ENCODE measurements at regions not wholly inside any gene's neighbourhood (a gene's known extent, or its start where the extent isn't known, plus 50 kb on each side); places are given as distances from the start of the nearest gene placed in this dataset.

DNA sequence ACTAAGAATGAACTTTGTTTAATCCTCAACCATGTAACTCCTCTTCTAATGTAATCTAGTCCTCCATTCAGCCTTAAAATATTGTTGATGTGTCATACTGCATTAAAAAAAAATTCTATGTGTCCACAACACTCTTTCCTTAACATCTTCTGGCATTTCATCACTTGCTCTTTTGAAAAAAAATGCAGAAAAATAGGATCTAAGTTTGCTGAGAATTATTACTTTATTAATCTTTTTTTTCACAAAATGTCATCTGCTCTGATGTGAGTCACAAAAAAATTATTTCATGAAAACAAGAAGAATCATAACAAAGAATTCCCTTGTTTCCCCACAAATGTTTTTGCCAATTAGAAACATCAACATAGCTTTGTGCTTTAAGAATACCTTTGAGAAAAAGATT, 410.1 kb upstream of the MGAT4C start:
- no peaks in the 10 kb centered on the region for H3K4me1 ChIP-seq (ENCODE audit: control insufficient read depth, insufficient read depth, low read length)
- no peak overlapping the region for H3K9ac ChIP-seq (ENCODE audit: low read depth, low read length)
- H3K4me3 ChIP-seq (ENCODE audit: low read depth, low read length), result no peak overlapping the region
- H3K27me3 ChIP-seq (ENCODE audit: control insufficient read depth, insufficient read depth, low read length), result no peaks in the 10 kb centered on the region
- H3K9me3 ChIP-seq (ENCODE audit: control insufficient read depth, insufficient read depth, low read length), result no peaks in the 10 kb centered on the region
- H3K27ac ChIP-seq (ENCODE audit: low read depth, low read length), result no peak overlapping the region
- no peaks in the 10 kb centered on the region for H3K36me3 ChIP-seq (ENCODE audit: control insufficient read depth, insufficient read depth, low read length)

DNA sequence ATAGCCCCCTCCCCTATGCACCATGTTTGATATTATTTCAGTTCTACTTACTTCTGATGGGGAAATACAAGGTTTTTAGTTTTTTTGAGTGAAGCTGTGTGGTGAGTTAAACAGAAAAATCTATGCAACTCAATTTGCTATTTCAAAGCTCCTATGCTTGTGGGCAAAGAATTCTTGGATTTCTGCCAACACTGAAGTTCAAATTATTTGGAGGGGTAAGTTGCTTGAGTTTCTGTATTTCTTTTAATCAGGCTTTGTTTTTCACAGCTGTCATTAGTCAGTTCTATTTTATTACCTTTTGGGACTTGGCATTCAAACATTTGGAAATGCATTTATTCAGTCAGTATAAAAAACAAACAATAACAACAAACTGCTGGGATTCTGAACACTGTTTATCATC, 407.5 kb upstream of the MGAT4C start:
- Histone ChIP-seq H3K9me3 (ENCODE audit: control insufficient read depth, insufficient read depth, low read length) (no peaks in the 10 kb centered on the region), H3K27ac (ENCODE audit: low read depth, low read length) (no peak overlapping the region), H3K27me3 (ENCODE audit: control insufficient read depth, insufficient read depth, low read length) (no peaks in the 10 kb centered on the region), H3K9ac (ENCODE audit: low read depth, low read length) (no peak overlapping the region), H3K36me3 (ENCODE audit: control insufficient read depth, insufficient read depth, low read length) (no peaks in the 10 kb centered on the region), H3K4me1 (ENCODE audit: control insufficient read depth, insufficient read depth, low read length) (no peaks in the 10 kb centered on the region), H3K4me3 (ENCODE audit: low read depth, low read length) (no peak overlapping the region)

DNA sequence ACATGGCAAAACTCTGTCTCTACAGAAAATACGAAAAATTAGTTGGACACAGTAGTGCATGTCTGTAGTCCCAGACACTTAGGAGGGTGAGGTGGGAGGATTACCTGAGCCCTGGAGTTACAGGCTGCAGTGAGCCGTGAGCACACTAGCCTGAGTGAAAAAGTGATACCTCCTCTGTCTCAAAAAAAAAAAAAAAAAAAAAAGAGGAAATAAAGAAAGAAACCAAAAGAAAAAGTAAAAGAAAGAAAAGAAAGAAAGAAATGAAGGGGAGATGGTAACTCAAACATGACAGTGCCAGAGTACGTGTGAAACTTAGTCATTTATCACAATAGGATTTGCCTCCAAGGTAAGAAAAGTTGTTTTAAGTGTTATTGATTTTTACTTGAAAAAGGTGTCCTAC, 407.0 kb upstream of the MGAT4C start:
- no peaks in the 10 kb centered on the region for H3K27me3 ChIP-seq (ENCODE audit: control insufficient read depth, insufficient read depth, low read length)
- H3K27ac ChIP-seq (ENCODE audit: low read depth, low read length), result no peak overlapping the region
- H3K4me3 ChIP-seq (ENCODE audit: low read depth, low read length), result no peak overlapping the region
- no peaks in the 10 kb centered on the region for H3K36me3 ChIP-seq (ENCODE audit: control insufficient read depth, insufficient read depth, low read length)
- H3K4me1 ChIP-seq (ENCODE audit: control insufficient read depth, insufficient read depth, low read length), result no peaks in the 10 kb centered on the region
- no peak overlapping the region for H3K9ac ChIP-seq (ENCODE audit: low read depth, low read length)
- H3K9me3 ChIP-seq (ENCODE audit: control insufficient read depth, insufficient read depth, low read length), result no peaks in the 10 kb centered on the region

DNA sequence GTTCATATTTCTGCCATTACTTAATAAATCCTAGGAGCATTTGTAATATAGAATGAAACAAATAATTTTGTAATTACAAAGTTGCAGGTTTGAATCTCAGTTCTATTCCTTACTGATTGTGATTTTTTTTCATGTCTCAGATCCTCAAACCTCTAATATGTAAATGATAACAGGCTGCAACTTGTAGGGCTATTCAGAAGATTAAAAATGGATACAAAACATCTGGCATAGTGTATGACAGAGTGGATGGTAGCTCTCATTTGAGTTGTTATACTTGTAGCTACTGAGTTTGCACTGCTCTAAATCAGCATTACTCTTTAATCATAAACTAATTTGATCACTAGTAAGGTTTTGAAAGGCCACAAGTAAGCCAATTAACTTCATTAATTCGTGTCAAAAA, 406.3 kb upstream of the MGAT4C start:
- Histone ChIP-seq H3K4me3 (ENCODE audit: low read depth, low read length) (no peak overlapping the region), H3K36me3 (ENCODE audit: control insufficient read depth, insufficient read depth, low read length) (no peaks in the 10 kb centered on the region), H3K27ac (ENCODE audit: low read depth, low read length) (no peak overlapping the region), H3K9ac (ENCODE audit: low read depth, low read length) (no peak overlapping the region), H3K27me3 (ENCODE audit: control insufficient read depth, insufficient read depth, low read length) (no peaks in the 10 kb centered on the region), H3K9me3 (ENCODE audit: control insufficient read depth, insufficient read depth, low read length) (no peaks in the 10 kb centered on the region), H3K4me1 (ENCODE audit: control insufficient read depth, insufficient read depth, low read length) (no peaks in the 10 kb centered on the region)

DNA sequence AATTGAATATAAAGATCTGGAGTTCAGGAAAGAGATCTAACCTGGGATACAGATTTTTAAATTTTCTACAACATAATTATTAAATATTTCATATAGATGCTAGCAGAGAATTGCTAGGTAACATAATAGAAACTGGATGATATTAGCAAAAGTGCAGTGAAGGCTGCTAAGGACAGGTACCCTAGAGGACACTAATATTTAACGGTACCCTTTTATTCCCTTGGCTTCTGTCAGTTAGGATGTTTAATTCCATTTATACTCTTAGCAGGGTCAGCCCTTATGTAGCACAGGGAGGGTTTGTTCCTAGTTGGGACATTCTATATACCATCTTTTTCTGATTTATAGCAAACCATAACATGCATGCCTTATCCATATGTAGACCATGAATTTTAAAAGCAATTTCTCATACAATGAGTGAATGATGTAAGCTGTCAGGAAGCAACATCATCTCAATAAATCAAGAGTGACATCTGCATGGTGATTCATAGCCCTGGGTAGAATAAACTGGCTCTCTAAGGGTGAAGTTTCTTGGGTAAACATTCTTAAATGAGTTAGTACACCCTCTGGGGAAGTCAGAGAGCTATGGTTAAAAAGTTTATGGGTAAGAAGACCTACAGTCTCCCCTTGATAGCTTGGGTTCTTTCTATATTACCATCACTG, 404.4 kb upstream of the MGAT4C start:
- no peak overlapping the region for H3K4me3 ChIP-seq (ENCODE audit: low read depth, low read length)
- H3K27me3 ChIP-seq (ENCODE audit: control insufficient read depth, insufficient read depth, low read length), result no peaks in the 10 kb centered on the region
- no peaks in the 10 kb centered on the region for H3K36me3 ChIP-seq (ENCODE audit: control insufficient read depth, insufficient read depth, low read length)
- H3K9ac ChIP-seq (ENCODE audit: low read depth, low read length), result no peak overlapping the region
- no peaks in the 10 kb centered on the region for H3K4me1 ChIP-seq (ENCODE audit: control insufficient read depth, insufficient read depth, low read length)
- H3K27ac ChIP-seq (ENCODE audit: low read depth, low read length), result no peak overlapping the region
- no peaks in the 10 kb centered on the region for H3K9me3 ChIP-seq (ENCODE audit: control insufficient read depth, insufficient read depth, low read length)

DNA sequence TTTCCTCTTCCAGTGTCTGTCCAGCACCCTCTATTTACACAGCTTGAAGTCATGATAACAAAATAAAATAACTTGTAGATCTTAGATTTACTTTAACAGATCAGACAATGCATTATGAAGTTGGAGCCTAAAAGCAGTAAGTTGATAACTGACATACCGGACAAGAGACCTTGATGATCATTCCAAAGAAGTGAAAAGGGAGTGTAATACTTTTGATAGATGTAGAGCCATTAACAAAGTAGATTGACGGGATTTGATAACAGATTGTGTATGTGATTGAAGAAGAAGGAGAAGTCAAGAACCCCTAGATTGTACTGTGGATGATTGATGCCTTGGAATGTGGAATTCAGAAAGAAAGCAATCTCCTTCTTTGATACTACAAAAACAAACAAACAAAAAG, 403.8 kb upstream of the MGAT4C start:
- Histone ChIP-seq H3K36me3 (ENCODE audit: control insufficient read depth, insufficient read depth, low read length) (no peaks in the 10 kb centered on the region), H3K4me3 (ENCODE audit: low read depth, low read length) (no peak overlapping the region), H3K27me3 (ENCODE audit: control insufficient read depth, insufficient read depth, low read length) (no peaks in the 10 kb centered on the region), H3K4me1 (ENCODE audit: control insufficient read depth, insufficient read depth, low read length) (no peaks in the 10 kb centered on the region), H3K9me3 (ENCODE audit: control insufficient read depth, insufficient read depth, low read length) (no peaks in the 10 kb centered on the region), H3K27ac (ENCODE audit: low read depth, low read length) (no peak overlapping the region), H3K9ac (ENCODE audit: low read depth, low read length) (no peak overlapping the region)

DNA sequence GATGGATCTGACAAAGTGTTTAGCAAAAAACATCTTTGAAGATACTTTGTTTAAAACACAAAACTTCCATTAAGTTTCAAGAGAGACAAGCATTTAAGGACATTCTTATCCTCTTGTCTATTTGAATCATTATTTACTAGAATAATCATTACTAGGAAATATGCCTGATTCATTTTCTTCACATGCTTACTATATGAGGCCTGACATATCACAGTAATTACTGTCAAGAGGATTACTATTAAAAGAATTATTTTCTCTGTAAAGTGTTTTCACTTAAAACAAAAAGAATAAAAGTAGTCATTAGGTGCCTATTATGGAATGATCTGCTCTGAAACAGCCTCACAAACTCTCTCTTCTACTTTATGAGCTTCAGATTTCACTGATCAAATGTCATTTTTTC, 402.1 kb upstream of the MGAT4C start:
- no peak overlapping the region for H3K27ac ChIP-seq (ENCODE audit: low read depth, low read length)
- H3K4me1 ChIP-seq (ENCODE audit: control insufficient read depth, insufficient read depth, low read length), result no peaks in the 10 kb centered on the region
- H3K9ac ChIP-seq (ENCODE audit: low read depth, low read length), result no peak overlapping the region
- no peaks in the 10 kb centered on the region for H3K9me3 ChIP-seq (ENCODE audit: control insufficient read depth, insufficient read depth, low read length)
- H3K27me3 ChIP-seq (ENCODE audit: control insufficient read depth, insufficient read depth, low read length), result no peaks in the 10 kb centered on the region
- H3K36me3 ChIP-seq (ENCODE audit: control insufficient read depth, insufficient read depth, low read length), result no peaks in the 10 kb centered on the region
- H3K4me3 ChIP-seq (ENCODE audit: low read depth, low read length), result no peak overlapping the region

DNA sequence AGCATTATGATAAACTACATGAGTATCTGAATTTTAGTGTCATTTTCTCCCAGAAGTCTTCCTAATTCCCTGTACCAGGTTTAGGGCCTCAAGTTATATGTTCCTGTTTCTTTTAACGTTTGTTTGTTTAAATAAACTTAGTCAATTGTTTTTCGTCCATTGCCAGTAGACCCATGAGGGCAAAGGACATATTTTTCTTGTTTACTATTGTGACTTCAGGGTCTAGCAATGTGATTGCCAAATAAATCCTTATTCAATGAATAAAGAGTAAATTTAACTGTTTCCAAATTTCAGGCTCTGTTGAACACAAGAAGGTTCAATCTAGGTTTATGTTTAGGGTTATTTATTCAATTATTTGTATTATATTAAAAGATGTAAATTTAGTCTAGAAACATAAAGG, 391.6 kb upstream of the MGAT4C start:
- H3K4me1 ChIP-seq (ENCODE audit: control insufficient read depth, insufficient read depth, low read length), result peaks cover 6% of the 10 kb centered on the region; the same call in 1 of the 2 replicates
- no peak overlapping the region for H3K4me3 ChIP-seq (ENCODE audit: low read depth, low read length)
- no peak overlapping the region for H3K9ac ChIP-seq (ENCODE audit: low read depth, low read length)
- no peaks in the 10 kb centered on the region for H3K36me3 ChIP-seq (ENCODE audit: control insufficient read depth, insufficient read depth, low read length)
- no peaks in the 10 kb centered on the region for H3K9me3 ChIP-seq (ENCODE audit: control insufficient read depth, insufficient read depth, low read length)
- no peaks in the 10 kb centered on the region for H3K27me3 ChIP-seq (ENCODE audit: control insufficient read depth, insufficient read depth, low read length)
- H3K27ac ChIP-seq (ENCODE audit: low read depth, low read length), result no peak overlapping the region

DNA sequence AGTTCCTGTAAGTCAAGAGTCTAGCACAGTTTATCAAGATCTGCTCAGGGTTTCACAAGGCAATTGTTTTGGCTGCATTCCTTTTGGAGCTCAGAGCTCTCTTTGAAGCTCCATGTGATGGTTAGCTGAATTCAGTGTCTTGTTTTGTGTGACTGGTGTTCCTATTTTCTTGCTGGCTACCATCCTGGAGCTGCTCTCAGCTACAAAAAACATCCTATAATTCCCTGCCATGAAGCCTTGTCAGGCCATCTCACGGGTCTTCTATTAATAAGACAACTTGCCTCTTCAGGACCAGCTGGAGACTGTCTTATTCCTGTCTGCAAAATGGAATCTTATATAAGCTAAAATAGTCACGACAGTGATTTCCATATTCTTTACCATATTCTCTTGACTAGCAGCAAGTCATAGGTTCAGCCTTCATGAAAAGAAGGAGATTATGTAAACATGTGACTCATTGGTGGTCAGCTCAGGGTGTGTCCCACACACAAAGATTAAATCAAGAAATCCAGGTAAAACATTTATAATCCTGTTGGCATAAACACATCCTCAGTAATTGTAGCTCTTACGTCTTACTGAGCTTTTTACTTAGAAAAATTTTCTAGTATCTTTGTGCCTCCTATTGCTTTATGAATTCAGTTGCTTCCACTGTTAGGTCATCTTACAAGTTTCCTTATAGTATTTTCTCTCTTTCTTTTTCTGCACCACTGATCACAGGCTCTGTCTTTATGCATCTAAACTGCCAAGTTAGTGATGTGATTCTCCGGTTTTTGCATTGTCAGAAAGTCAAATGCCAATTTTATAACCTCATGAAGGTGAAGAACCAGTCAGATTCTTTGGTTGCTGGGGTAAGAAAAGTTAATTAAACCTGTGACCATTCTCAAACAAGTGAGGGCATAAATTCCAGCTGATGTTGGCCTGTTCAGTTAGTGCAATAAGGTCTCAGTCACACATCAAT, 378.5 kb upstream of the MGAT4C start:
- Histone ChIP-seq H3K9ac (ENCODE audit: low read depth, low read length) (no peak overlapping the region), H3K9me3 (ENCODE audit: control insufficient read depth, insufficient read depth, low read length) (no peaks in the 10 kb centered on the region), H3K27ac (ENCODE audit: low read depth, low read length) (no peak overlapping the region), H3K4me3 (ENCODE audit: low read depth, low read length) (no peak overlapping the region), H3K4me1 (ENCODE audit: control insufficient read depth, insufficient read depth, low read length) (no peaks in the 10 kb centered on the region), H3K36me3 (ENCODE audit: control insufficient read depth, insufficient read depth, low read length) (no peaks in the 10 kb centered on the region), H3K27me3 (ENCODE audit: control insufficient read depth, insufficient read depth, low read length) (no peaks in the 10 kb centered on the region)

DNA sequence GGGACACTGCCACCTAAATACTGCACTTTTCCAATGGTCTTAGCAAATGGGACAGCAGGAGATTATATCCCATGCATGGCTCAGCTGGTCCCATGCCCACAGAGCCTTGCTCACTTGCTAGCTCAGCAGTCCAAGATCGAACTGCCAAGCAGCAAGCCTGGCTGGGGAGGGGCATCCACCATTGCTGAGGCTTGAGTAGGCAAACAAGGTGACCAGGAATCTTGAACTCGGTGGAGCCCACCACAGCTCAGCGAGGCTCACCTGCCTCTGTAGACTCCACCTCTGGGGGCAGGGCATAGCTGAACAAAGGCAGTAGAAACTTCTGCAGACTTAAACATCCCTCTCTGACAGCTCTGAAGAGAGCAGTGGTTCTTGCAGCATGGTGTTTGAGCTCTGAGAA, 370.8 kb upstream of the MGAT4C start:
- no peak overlapping the region for H3K27ac ChIP-seq (ENCODE audit: low read depth, low read length)
- no peaks in the 10 kb centered on the region for H3K27me3 ChIP-seq (ENCODE audit: control insufficient read depth, insufficient read depth, low read length)
- H3K9ac ChIP-seq (ENCODE audit: low read depth, low read length), result no peak overlapping the region
- peaks cover 32% of the 10 kb centered on the region for H3K9me3 ChIP-seq (ENCODE audit: control insufficient read depth, insufficient read depth, low read length)
- no peak overlapping the region for H3K4me3 ChIP-seq (ENCODE audit: low read depth, low read length)
- H3K4me1 ChIP-seq (ENCODE audit: control insufficient read depth, insufficient read depth, low read length), result no peaks in the 10 kb centered on the region
- no peaks in the 10 kb centered on the region for H3K36me3 ChIP-seq (ENCODE audit: control insufficient read depth, insufficient read depth, low read length)

DNA sequence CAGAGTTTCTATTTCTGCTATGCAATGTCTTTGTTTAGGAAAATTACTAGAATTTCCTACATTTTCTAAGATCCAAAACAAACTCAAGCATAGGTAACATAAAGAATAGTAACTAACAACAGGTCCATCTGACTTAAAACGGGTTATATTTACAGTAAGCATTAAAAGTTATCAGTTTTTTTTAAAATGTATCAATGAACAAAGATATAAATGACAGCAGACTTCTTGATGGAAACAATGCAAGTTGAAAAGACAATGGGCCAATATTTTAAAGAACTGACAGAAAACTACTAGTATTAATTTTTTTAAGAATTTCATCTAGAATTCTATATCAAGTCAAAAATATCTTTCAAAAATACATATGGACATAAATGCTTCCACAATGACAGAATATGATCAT, 367.1 kb upstream of the MGAT4C start:
- H3K36me3 ChIP-seq (ENCODE audit: control insufficient read depth, insufficient read depth, low read length), result no peaks in the 10 kb centered on the region

More for the DNA sequence above, 367.1 kb upstream of the MGAT4C start:
- no peak overlapping the region for H3K4me3 ChIP-seq (ENCODE audit: low read depth, low read length)
- H3K27ac ChIP-seq (ENCODE audit: low read depth, low read length), result no peak overlapping the region
- no peak overlapping the region for H3K9ac ChIP-seq (ENCODE audit: low read depth, low read length)
- H3K4me1 ChIP-seq (ENCODE audit: control insufficient read depth, insufficient read depth, low read length), result no peaks in the 10 kb centered on the region
- no peaks in the 10 kb centered on the region for H3K27me3 ChIP-seq (ENCODE audit: control insufficient read depth, insufficient read depth, low read length)
- peaks cover 33% of the 10 kb centered on the region for H3K9me3 ChIP-seq (ENCODE audit: control insufficient read depth, insufficient read depth, low read length)
